Upper lobe of left lung (tissue), 6 donors: ENCODE measurements at regions not wholly inside any gene's neighbourhood (a gene's known extent, or its start where the extent isn't known, plus 50 kb on each side); places are given as distances from the start of the nearest gene placed in this dataset.

Source experiments
- ATAC-seq, 2 donors: fragments of 200-7000 bp; cut with Tn5 transposase; one replicate each; pipeline ENCODE4 v1.9.1; 2022; ENCODE audit warnings: mild to moderate bottlenecking in 2 of 2, moderate library complexity in 2 of 2; ENCODE audit not compliant: low FRiP score in 2 of 2
- DNase-seq, 2 donors: peaks; one replicate each; pipeline ENCODE4 v3.0.0-alpha.2; 2019 to 2020
- H3K27ac ChIP-seq, 4 donors: fragments of 200-600 bp; sonication (generic); one replicate each; pipeline ENCODE4 v1.5.1; 2016 to 2019
- H3K27me3 ChIP-seq, 4 donors: fragments of 200-600 bp; sonication (generic); one replicate each; pipeline ENCODE4 v1.5.1; 2017 to 2019
- H3K36me3 ChIP-seq, 4 donors: fragments of 200-600 bp; sonication (generic); one replicate each; pipeline ENCODE4 v1.5.1; 2016 to 2019
- H3K4me1 ChIP-seq, 4 donors: fragments of 200-600 bp; sonication (generic); one replicate each; pipeline ENCODE4 v1.5.1; 2018 to 2019
- H3K4me3 ChIP-seq, 4 donors: fragments of 200-600 bp; sonication (generic); one replicate each; pipeline ENCODE4 v1.5.1; 2017 to 2019; ENCODE audit warnings: mild to moderate bottlenecking in 2 of 4, moderate library complexity in 1 of 4
- H3K9me3 ChIP-seq, 4 donors: fragments of 200-600 bp; sonication (generic); one replicate each; pipeline ENCODE4 v1.5.1; 2018 to 2019
- EP300 ChIP-seq, 4 donors: sonication (generic); formaldehyde crosslinking; IDR thresholded peaks; one replicate each; pipeline ENCODE4 v1.5.1; 2017; ENCODE audit warnings: antibody characterized with exemption in 4 of 4, control low read depth in 2 of 4
- POLR2A ChIP-seq, 4 donors: fragments of 450-650 bp; IDR thresholded peaks; one replicate each; pipeline ENCODE4 v1.5.1; 2016 to 2017; ENCODE audit warnings: antibody characterized with exemption in 4 of 4, mild to moderate bottlenecking in 2 of 4
- POLR2AphosphoS5 ChIP-seq, 2 donors: sonication (generic); formaldehyde crosslinking; IDR thresholded peaks; one replicate each; pipeline ENCODE4 v1.5.1; 2017; ENCODE audit warnings: antibody characterized with exemption in 2 of 2
- WGBS, 2 donors: methylation state at CpG; one replicate each; pipeline ENCODE4 v1.1.5; 2017 to 2018; 5-methylcytosine and 5-hydroxymethylcytosine counted together
- TF ChIP-seq, protein P1 (sequence below), 6 experiments: fragments of 450-650 bp in 4 of 6; fragments of 200-600 bp in 2 of 6; sonication (generic) in 2 of 6; IDR thresholded peaks; one replicate each; pipeline ENCODE4 v1.5.1; 2016 to 2019; ENCODE audit warnings: antibody characterized with exemption in 6 of 6
- donor health status: DM: no; HTN: no; CAD: no; lungs with moderate emphysema.
- donor health status: DM: no; HTN: yes; CAD: no; lungs with severe emphysema.

GRCh38 chr2:186304064-186304463 lies 182.0 kb upstream of the ZC3H15 start:
- ATAC-seq = no peak
- no peak overlapping the region for H3K4me3 ChIP-seq
- TF ChIP-seq, protein P1, sequence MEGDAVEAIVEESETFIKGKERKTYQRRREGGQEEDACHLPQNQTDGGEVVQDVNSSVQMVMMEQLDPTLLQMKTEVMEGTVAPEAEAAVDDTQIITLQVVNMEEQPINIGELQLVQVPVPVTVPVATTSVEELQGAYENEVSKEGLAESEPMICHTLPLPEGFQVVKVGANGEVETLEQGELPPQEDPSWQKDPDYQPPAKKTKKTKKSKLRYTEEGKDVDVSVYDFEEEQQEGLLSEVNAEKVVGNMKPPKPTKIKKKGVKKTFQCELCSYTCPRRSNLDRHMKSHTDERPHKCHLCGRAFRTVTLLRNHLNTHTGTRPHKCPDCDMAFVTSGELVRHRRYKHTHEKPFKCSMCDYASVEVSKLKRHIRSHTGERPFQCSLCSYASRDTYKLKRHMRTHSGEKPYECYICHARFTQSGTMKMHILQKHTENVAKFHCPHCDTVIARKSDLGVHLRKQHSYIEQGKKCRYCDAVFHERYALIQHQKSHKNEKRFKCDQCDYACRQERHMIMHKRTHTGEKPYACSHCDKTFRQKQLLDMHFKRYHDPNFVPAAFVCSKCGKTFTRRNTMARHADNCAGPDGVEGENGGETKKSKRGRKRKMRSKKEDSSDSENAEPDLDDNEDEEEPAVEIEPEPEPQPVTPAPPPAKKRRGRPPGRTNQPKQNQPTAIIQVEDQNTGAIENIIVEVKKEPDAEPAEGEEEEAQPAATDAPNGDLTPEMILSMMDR (IDR thresholded peaks at IDR 0.05) = no peak
- no peak for TF ChIP-seq POLR2A (IDR thresholded peaks at IDR 0.05)
- TF ChIP-seq EP300 (IDR thresholded peaks at IDR 0.05) = no peak
- TF ChIP-seq POLR2AphosphoS5 (IDR thresholded peaks at IDR 0.05) = no peak
- H3K27ac ChIP-seq = no peak overlapping the region
- no peak for DNase-seq
- no peaks in the 10 kb centered on the region for H3K4me1 ChIP-seq
- no peaks in the 10 kb centered on the region for H3K36me3 ChIP-seq
- no peaks in the 10 kb centered on the region for H3K9me3 ChIP-seq
- H3K27me3 ChIP-seq = no peaks in the 10 kb centered on the region

GRCh38 chr2:186306754-186307153 lies 179.3 kb upstream of the ZC3H15 start:
- H3K27me3 ChIP-seq = no peaks in the 10 kb centered on the region
- no peak overlapping the region for H3K4me3 ChIP-seq
- peaks cover 0 to 3% (median 0%) of the 10 kb centered on the region in 4 donors for H3K9me3 ChIP-seq
- no peak for TF ChIP-seq POLR2AphosphoS5 (IDR thresholded peaks at IDR 0.05)
- no peak for TF ChIP-seq EP300 (IDR thresholded peaks at IDR 0.05)
- TF ChIP-seq, protein P1 (IDR thresholded peaks at IDR 0.05) = no peak
- TF ChIP-seq POLR2A (IDR thresholded peaks at IDR 0.05) = no peak
- H3K4me1 ChIP-seq = no peaks in the 10 kb centered on the region
- ATAC-seq = no peak
- DNase-seq = no peak
- H3K27ac ChIP-seq = no peak overlapping the region
- H3K36me3 ChIP-seq = no peaks in the 10 kb centered on the region

DNA sequence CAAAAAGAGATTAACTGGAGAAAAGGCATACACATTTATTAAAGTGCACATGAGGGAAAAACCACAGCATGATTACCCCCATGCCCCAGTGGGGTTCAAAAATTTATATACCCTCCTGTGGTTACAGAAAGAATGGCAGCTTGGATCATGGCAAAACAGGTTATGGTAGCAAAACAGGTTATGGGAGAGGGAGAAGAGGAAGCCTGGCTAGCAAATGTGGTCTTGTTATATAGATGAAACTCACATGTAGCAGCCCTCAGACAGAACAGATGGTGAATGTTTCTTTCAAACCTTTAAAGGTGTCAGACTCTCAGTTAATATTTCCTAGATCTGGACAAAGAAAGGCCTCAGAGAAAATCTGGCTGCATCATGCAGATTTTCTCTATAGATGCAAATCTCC lies 178.2 kb upstream of the ZC3H15 start:
- Histone ChIP-seq H3K9me3 (peaks cover 0 to 10% (median 1%) of the 10 kb centered on the region in 4 donors), H3K36me3 (no peaks in the 10 kb centered on the region), H3K4me3 (no peak overlapping the region), H3K4me1 (no peaks in the 10 kb centered on the region), H3K27me3 (no peaks in the 10 kb centered on the region), H3K27ac (no peak overlapping the region)
- ATAC-seq = no peak
- TF ChIP-seq POLR2A (IDR thresholded peaks at IDR 0.05) (no peak), EP300 (IDR thresholded peaks at IDR 0.05) (no peak), POLR2AphosphoS5 (IDR thresholded peaks at IDR 0.05) (no peak)
- TF ChIP-seq, protein P1 (IDR thresholded peaks at IDR 0.05) = no peak
- no peak for DNase-seq

DNA sequence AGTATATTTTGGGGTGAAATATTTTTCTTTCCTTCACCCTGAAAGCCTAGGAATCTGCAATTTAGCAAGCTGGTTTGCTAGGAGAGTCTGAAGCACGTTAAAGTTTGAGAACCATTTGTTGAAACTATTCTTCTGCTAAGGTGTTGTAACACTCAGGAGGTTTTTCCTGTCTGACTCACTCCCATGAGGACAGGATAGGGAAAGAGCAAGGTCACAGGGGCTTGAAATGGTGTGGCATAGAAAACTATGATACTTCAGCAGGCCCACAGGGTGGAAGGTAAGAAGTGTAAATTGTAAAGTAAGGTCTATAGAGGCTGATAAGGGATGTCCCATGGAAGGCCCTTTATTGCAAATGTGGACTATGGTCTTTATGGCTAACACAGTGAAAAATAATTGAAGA lies 177.7 kb upstream of the ZC3H15 start:
- peaks cover 4 to 10% (median 5%) of the 10 kb centered on the region in 4 donors for H3K9me3 ChIP-seq
- DNase-seq (no peak), ATAC-seq (no peak)
- H3K27ac ChIP-seq = no peak overlapping the region
- TF ChIP-seq, protein P1 (IDR thresholded peaks at IDR 0.05) = no peak
- TF ChIP-seq POLR2A (IDR thresholded peaks at IDR 0.05) (no peak), EP300 (IDR thresholded peaks at IDR 0.05) (no peak), POLR2AphosphoS5 (IDR thresholded peaks at IDR 0.05) (no peak)
- WGBS, 2 donors = 44 to 60% methylated on average over 1 of the region's 1 CpG
- no peaks in the 10 kb centered on the region for H3K36me3 ChIP-seq
- H3K4me1 ChIP-seq = no peaks in the 10 kb centered on the region
- H3K27me3 ChIP-seq = no peaks in the 10 kb centered on the region
- no peak overlapping the region for H3K4me3 ChIP-seq

DNA sequence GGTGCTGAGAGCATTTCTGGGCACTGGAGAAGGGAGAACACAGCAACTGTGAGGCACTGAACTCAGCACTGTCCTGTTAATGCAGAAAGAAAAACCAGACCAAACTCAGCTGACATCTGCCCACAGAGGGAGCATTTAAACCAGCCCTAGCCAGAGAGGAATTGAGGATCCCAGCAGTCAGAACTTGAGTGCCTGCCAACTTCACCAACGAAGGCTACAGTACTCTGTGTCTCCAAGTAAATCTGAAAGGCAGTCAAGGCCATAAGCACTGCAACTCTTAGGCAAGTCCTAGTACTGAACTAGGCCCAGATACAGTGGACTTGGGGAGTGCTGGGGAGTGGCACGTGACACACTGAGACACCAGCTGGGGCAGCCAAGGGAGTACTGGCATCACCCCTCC lies 176.2 kb upstream of the ZC3H15 start:
- no peaks in the 10 kb centered on the region for H3K4me1 ChIP-seq
- no peaks in the 10 kb centered on the region for H3K27me3 ChIP-seq
- DNase-seq = no peak
- H3K27ac ChIP-seq = no peak overlapping the region
- H3K9me3 ChIP-seq = peaks cover 4 to 15% (median 8%) of the 10 kb centered on the region in 4 donors
- ATAC-seq = peak; percentile 19 to 37
- no peak overlapping the region for H3K4me3 ChIP-seq
- TF ChIP-seq POLR2A (IDR thresholded peaks at IDR 0.05) = no peak
- no peak for TF ChIP-seq POLR2AphosphoS5 (IDR thresholded peaks at IDR 0.05)
- TF ChIP-seq EP300 (IDR thresholded peaks at IDR 0.05) = no peak
- TF ChIP-seq, protein P1 (IDR thresholded peaks at IDR 0.05) = no peak
- WGBS, 2 donors = 63 to 81% methylated on average over 2 of the region's 2 CpGs
- H3K36me3 ChIP-seq = no peaks in the 10 kb centered on the region
